OCI-LY1 (cell line): ENCODE measurements at regions not wholly inside any gene's neighbourhood (a gene's known extent, or its start where the extent isn't known, plus 50 kb on each side); places are given as distances from the start of the nearest gene placed in this dataset.

Experiments used
- H2AFZ ChIP-seq: fragments of 200-600 bp; sonication (generic), shearing (Covaris generic); 2 replicates; pipeline ENCODE4 v1.6.0; 2014; ENCODE audit warnings: antibody characterized with exemption, mild to moderate bottlenecking, low read length
- H3F3A ChIP-seq: fragments of 200-600 bp; sonication (generic), shearing (Covaris generic); 2 replicates; pipeline ENCODE4 v1.6.0; 2014; ENCODE audit warnings: mild to moderate bottlenecking, antibody characterized with exemption, low read length, moderate library complexity; ENCODE audit not compliant: insufficient read depth
- H3K27ac ChIP-seq: fragments of 200-600 bp; sonication (generic); 2 replicates; pipeline ENCODE4 v1.5.1; 2014; ENCODE audit warnings: low read length, mixed run types, mild to moderate bottlenecking, low read depth; ENCODE audit not compliant: poor library complexity, severe bottlenecking
- H3K27me3 ChIP-seq: fragments of 200-600 bp; sonication (generic); 2 replicates; pipeline ENCODE4 v1.6.0; 2014; ENCODE audit warnings: antibody characterized with exemption, mild to moderate bottlenecking, low read length, moderate library complexity; ENCODE audit not compliant: insufficient read depth
- H3K36me3 ChIP-seq: fragments of 200-600 bp; sonication (generic); 2 replicates; pipeline ENCODE4 v1.6.1; 2014; ENCODE audit warnings: mild to moderate bottlenecking, antibody characterized with exemption, low read length, moderate library complexity, mixed read lengths; ENCODE audit not compliant: insufficient read depth
- H3K4me1 ChIP-seq: fragments of 200-600 bp; sonication (generic); 2 replicates; pipeline ENCODE4 v1.5.1; 2014; ENCODE audit warnings: mild to moderate bottlenecking, low read length, moderate library complexity; ENCODE audit not compliant: insufficient read depth, severe bottlenecking
- H3K4me2 ChIP-seq: fragments of 200-600 bp; sonication (generic), shearing (Covaris generic); 2 replicates; pipeline ENCODE4 v1.6.1; 2014; ENCODE audit warnings: low read length
- H3K4me3 ChIP-seq: fragments of 200-600 bp; sonication (generic); 2 replicates; pipeline ENCODE4 v1.5.1; 2014; ENCODE audit warnings: low read length, low read depth, mild to moderate bottlenecking, mixed read lengths; ENCODE audit not compliant: poor library complexity, severe bottlenecking
- H3K79me2 ChIP-seq: fragments of 200-600 bp; shearing (Covaris generic); 2 replicates; pipeline ENCODE4 v1.6.1; 2016; ENCODE audit warnings: mixed run types, low read length, mixed read lengths; ENCODE audit not compliant: insufficient read depth
- H3K9ac ChIP-seq: fragments of 200-600 bp; sonication (generic), shearing (Covaris generic); 2 replicates; pipeline ENCODE4 v1.6.1; 2014; ENCODE audit warnings: mild to moderate bottlenecking, low read length, mixed read lengths
- H3K9me2 ChIP-seq: fragments of 200-600 bp; sonication (generic), shearing (Covaris generic); 2 replicates; pipeline ENCODE4 v1.6.1; 2014; ENCODE audit warnings: low read depth, mild to moderate bottlenecking, low read length, mixed read lengths
- H3K9me3 ChIP-seq: fragments of 200-600 bp; shearing (Covaris generic); 2 replicates; pipeline ENCODE4 v1.6.1; 2014; ENCODE audit warnings: low read length, mixed read lengths
- H4K20me1 ChIP-seq: fragments of 200-600 bp; sonication (generic), shearing (Covaris generic); 2 replicates; pipeline ENCODE4 v1.6.0; 2016; ENCODE audit warnings: mild to moderate bottlenecking, low read length; ENCODE audit not compliant: insufficient read depth
- EZH2 ChIP-seq: fragments of 200-600 bp; sonication (generic), shearing (Covaris generic); IDR thresholded peaks from 2 replicates; pipeline ENCODE4 v1.8.0; 2017; ENCODE audit warnings: borderline replicate concordance, mixed run types, mild to moderate bottlenecking, antibody characterized with exemption, low read length, moderate library complexity, mixed read lengths
- TF ChIP-seq, protein P1 (sequence below): fragments of 200-600 bp; sonication (generic), shearing (Covaris generic); IDR thresholded peaks from 2 replicates; pipeline ENCODE4 v1.5.1; 2017; ENCODE audit warnings: mild to moderate bottlenecking, antibody characterized with exemption, low read length, moderate library complexity, mixed read lengths

GRCh38 chr2:108148555-108148954 is 91.2 kb upstream of the SULT1C3 start:
- H3K79me2 ChIP-seq = no peaks in the 10 kb centered on the region
- no peaks in the 10 kb centered on the region for H3K9me3 ChIP-seq
- no peaks in the 10 kb centered on the region for H3K9me2 ChIP-seq
- no peak for TF ChIP-seq EZH2
- TF ChIP-seq, protein P1, sequence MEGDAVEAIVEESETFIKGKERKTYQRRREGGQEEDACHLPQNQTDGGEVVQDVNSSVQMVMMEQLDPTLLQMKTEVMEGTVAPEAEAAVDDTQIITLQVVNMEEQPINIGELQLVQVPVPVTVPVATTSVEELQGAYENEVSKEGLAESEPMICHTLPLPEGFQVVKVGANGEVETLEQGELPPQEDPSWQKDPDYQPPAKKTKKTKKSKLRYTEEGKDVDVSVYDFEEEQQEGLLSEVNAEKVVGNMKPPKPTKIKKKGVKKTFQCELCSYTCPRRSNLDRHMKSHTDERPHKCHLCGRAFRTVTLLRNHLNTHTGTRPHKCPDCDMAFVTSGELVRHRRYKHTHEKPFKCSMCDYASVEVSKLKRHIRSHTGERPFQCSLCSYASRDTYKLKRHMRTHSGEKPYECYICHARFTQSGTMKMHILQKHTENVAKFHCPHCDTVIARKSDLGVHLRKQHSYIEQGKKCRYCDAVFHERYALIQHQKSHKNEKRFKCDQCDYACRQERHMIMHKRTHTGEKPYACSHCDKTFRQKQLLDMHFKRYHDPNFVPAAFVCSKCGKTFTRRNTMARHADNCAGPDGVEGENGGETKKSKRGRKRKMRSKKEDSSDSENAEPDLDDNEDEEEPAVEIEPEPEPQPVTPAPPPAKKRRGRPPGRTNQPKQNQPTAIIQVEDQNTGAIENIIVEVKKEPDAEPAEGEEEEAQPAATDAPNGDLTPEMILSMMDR = no peak
- no peak overlapping the region for H3K4me2 ChIP-seq
- H3F3A ChIP-seq = no peaks in the 10 kb centered on the region
- no peaks in the 10 kb centered on the region for H4K20me1 ChIP-seq
- no peak overlapping the region for H3K4me3 ChIP-seq
- H3K4me1 ChIP-seq = no peaks in the 10 kb centered on the region
- no peaks in the 10 kb centered on the region for H3K36me3 ChIP-seq
- H3K27me3 ChIP-seq = no peaks in the 10 kb centered on the region
- H3K9ac ChIP-seq = no peak overlapping the region
- H3K27ac ChIP-seq = no peak overlapping the region
- no peak overlapping the region for H2AFZ ChIP-seq

DNA sequence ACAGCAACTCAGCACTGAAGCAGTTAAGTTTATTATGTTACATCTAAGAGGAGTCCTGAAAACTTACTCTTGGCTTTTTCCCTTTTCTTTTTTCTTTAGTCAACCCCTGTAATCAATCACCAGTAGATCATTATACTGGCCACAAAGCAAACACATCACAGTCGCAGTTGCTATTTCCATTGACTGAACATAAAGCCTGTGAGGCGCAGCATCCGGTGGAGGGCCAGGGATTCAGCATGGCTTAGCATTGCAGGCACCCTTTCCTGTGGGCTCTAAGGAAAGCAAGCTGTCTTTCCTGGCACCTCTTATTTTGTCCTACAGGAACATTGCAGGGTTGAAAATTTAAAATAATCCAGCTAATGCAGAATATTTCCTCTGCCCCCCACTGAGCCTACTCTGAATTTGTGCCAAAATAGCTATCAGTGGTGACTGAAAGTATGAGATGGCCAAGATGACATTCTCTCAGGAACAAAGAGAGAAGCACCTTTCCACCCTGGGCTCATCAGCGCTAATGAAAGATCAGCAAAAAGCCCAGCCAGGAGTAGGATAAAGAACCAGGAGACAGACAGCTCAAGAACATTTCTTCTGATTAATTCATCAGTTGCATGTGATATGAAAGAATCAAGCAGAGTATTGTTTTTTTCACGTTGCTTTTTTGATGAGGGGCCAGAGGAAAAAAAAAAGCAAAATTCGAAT is 85.3 kb upstream of the SULT1C3 start:
- no peaks in the 10 kb centered on the region for H4K20me1 ChIP-seq
- no peaks in the 10 kb centered on the region for H3K4me1 ChIP-seq
- H3F3A ChIP-seq = no peaks in the 10 kb centered on the region
- no peak overlapping the region for H3K9ac ChIP-seq
- H3K27ac ChIP-seq = no peak overlapping the region
- TF ChIP-seq EZH2 = no peak
- TF ChIP-seq, protein P1 = no peak
- no peak overlapping the region for H3K4me2 ChIP-seq
- H3K27me3 ChIP-seq = no peaks in the 10 kb centered on the region
- H3K79me2 ChIP-seq = no peaks in the 10 kb centered on the region
- no peak overlapping the region for H3K4me3 ChIP-seq
- H2AFZ ChIP-seq = no peak overlapping the region
- no peaks in the 10 kb centered on the region for H3K36me3 ChIP-seq
- H3K9me2 ChIP-seq = no peaks in the 10 kb centered on the region
- H3K9me3 ChIP-seq = no peaks in the 10 kb centered on the region

DNA sequence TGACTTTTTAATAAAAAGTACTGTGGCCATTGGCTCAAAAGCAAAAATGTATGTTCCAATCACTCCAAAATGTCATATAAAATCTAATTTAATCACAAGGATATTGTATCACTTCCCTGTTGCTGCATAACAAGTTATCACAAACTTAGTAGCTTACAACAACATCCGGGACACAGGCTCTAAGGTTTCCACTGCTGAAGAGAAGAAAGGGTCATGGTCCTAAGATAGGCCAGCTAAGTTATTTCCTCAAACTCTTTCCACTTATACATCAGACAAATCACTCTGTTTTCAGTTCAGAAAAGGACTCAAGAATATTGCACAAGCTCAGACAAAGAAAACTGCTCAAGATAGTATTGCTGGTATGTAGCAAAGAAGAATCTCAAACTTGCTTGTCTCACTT is 78.5 kb upstream of the SULT1C3 start:
- no peak overlapping the region for H3K9ac ChIP-seq
- no peaks in the 10 kb centered on the region for H3K79me2 ChIP-seq
- H3K9me2 ChIP-seq = no peaks in the 10 kb centered on the region
- TF ChIP-seq EZH2 = no peak
- TF ChIP-seq, protein P1 = no peak
- no peaks in the 10 kb centered on the region for H3K36me3 ChIP-seq
- H3K9me3 ChIP-seq = no peaks in the 10 kb centered on the region
- no peaks in the 10 kb centered on the region for H3F3A ChIP-seq
- no peak overlapping the region for H3K4me3 ChIP-seq
- H3K4me1 ChIP-seq = no peaks in the 10 kb centered on the region
- H4K20me1 ChIP-seq = no peaks in the 10 kb centered on the region
- no peak overlapping the region for H3K4me2 ChIP-seq
- H3K27ac ChIP-seq = no peak overlapping the region
- H2AFZ ChIP-seq = no peak overlapping the region
- no peaks in the 10 kb centered on the region for H3K27me3 ChIP-seq
